IPS-18a (cell line): ENCODE measurements at regions not wholly inside any gene's neighbourhood (a gene's known extent, or its start where the extent isn't known, plus 50 kb on each side); places are given as distances from the start of the nearest gene placed in this dataset.

Source experiments
- H3K27ac ChIP-seq: one replicate; pipeline ENCODE4 v1.5.1; 2013; ENCODE audit warnings: low read length
- H3K27me3 ChIP-seq: one replicate; pipeline ENCODE4 v1.6.1; 2013; ENCODE audit warnings: mild to moderate bottlenecking, low read length; ENCODE audit not compliant: control insufficient read depth, insufficient read depth
- H3K36me3 ChIP-seq: one replicate; pipeline ENCODE4 v1.6.1; 2013; ENCODE audit warnings: low read depth, low read length; ENCODE audit not compliant: control insufficient read depth
- H3K4me1 ChIP-seq: one replicate; pipeline ENCODE4 v1.6.1; 2013; ENCODE audit warnings: low read depth, low read length; ENCODE audit not compliant: control insufficient read depth
- H3K4me3 ChIP-seq: one replicate; pipeline ENCODE4 v1.5.1; 2013; ENCODE audit warnings: low read length
- H3K9ac ChIP-seq: one replicate; pipeline ENCODE4 v1.6.1; 2013; ENCODE audit warnings: mild to moderate bottlenecking, low read length, moderate library complexity
- H3K9me3 ChIP-seq: one replicate; pipeline ENCODE4 v1.6.1; 2013; ENCODE audit warnings: low read depth, low read length; ENCODE audit not compliant: control insufficient read depth

DNA sequence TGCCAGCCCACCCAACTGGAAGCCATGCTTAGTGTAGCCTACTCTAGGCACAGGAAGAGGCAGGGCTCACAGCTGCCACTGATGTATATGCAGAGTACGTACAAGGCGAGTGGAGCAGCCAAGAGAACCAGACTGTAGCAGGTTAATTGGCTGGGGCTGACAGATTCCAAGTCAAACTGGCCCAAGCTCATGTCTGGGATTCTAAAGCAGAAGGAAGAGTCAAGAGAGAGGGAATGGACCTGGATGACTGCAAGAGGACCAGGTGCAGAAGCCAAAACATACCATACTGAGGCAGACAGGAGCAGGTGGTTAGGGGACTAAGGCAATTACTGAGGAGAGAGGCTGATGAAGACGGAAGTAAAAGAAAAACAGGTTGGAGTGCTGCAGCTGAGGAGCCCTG is 51.3 kb upstream of the LRRN2 start:
- H3K27me3 ChIP-seq = no peaks in the 10 kb centered on the region
- H3K4me3 ChIP-seq = no peak overlapping the region
- no peak overlapping the region for H3K27ac ChIP-seq
- H3K4me1 ChIP-seq = no peaks in the 10 kb centered on the region
- H3K9me3 ChIP-seq = peaks cover 8% of the 10 kb centered on the region
- no peak overlapping the region for H3K9ac ChIP-seq
- H3K36me3 ChIP-seq = no peaks in the 10 kb centered on the region

DNA sequence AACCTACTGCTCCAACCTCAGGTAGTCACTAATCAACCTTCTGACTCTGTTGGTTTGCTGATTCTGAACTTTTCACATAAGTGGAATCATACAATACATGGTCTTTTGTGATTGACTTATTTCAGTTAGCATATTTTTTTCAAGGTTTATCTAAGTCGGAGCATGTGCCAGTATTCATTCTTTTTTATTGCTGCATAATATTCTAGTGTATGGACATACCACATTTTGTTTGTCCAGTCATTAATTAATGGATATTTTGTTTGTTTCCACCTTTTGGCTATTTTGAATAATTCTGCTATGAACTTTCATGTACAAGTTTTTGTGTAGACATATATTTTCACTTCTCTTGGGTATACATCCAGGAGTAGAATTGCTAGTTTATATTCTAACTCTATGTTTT is 53.0 kb upstream of the LRRN2 start:
- Histone ChIP-seq H3K36me3 (no peaks in the 10 kb centered on the region), H3K27me3 (no peaks in the 10 kb centered on the region), H3K4me1 (no peaks in the 10 kb centered on the region), H3K9ac (no peak overlapping the region), H3K9me3 (peaks cover 8% of the 10 kb centered on the region), H3K4me3 (no peak overlapping the region), H3K27ac (no peak overlapping the region)

DNA sequence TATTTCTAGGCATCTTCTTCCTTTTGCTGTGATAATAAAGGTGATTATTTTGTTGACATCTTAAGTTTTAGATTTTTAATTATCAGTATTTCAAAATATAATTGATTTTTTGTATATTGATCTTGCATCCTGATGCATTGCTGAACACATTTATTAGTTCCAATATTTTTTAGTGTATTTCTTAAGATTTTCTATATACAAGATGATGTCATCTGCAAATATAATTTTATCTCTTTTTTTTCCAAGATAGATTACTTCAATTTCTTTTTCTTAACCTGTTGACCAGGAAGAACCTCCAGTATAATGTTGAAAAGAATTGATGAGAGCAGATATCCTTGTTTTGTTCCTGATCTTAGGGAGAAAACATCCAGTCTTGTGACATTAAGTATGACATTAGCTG is 54.8 kb upstream of the LRRN2 start:
- H3K4me1 ChIP-seq = no peaks in the 10 kb centered on the region
- no peak overlapping the region for H3K27ac ChIP-seq
- H3K9me3 ChIP-seq = peaks cover 8% of the 10 kb centered on the region
- no peaks in the 10 kb centered on the region for H3K36me3 ChIP-seq
- no peak overlapping the region for H3K9ac ChIP-seq
- H3K4me3 ChIP-seq = no peak overlapping the region
- no peaks in the 10 kb centered on the region for H3K27me3 ChIP-seq

DNA sequence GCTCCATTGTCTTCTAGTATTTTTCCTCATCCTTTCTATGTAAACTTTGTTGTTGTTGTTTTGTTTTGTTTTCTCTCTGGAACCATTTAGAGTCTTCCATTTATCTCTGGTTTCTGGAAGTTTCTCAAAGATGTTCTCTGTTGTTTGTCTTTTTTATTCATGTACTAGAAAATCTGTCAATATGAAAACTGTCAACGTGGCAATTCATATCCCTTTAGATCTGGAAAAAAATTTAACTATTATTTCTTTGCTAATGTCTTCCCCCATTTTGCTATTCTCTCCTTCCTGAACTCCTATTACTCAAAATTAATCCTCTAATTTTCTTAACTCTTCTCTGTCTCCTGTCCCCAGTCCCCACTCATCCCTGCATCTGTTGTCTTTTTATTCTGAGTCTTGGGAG is 55.9 kb upstream of the LRRN2 start:
- Histone ChIP-seq H3K27ac (no peak overlapping the region), H3K9me3 (peaks cover 8% of the 10 kb centered on the region), H3K4me3 (no peak overlapping the region), H3K36me3 (no peaks in the 10 kb centered on the region), H3K4me1 (no peaks in the 10 kb centered on the region), H3K9ac (no peak overlapping the region), H3K27me3 (no peaks in the 10 kb centered on the region)

DNA sequence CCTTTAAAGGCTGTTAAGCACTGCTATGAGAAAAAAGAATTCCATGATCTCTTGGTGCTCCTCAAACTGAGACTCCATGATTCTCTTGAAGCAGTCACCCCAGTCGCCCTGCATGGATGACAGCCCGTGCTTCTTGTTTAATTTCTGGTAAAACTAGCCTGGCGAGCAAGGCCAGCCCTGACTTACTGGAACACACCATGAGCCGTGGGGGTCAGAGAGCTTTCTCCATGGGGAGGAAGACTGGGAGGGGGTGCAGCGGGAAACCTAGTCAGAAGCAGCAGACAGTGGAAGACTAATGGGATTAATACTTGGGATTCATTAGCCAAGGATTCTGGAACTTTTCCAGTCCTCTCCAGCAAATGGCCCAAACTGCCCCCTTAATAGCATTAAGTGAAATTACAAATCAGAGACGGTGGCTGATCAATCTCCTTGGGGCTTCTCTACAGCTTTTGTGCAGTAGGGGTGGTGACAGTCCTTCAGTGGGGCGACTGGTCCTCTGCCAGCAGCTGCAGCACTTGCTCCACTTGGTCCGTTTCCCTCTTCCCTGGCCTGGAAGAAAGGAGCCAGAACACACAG is 57.2 kb upstream of the LRRN2 start:
- Histone ChIP-seq H3K9ac (no peak overlapping the region), H3K27me3 (no peaks in the 10 kb centered on the region), H3K36me3 (no peaks in the 10 kb centered on the region), H3K27ac (no peak overlapping the region), H3K4me3 (no peak overlapping the region), H3K4me1 (no peaks in the 10 kb centered on the region), H3K9me3 (peaks cover 8% of the 10 kb centered on the region)

DNA sequence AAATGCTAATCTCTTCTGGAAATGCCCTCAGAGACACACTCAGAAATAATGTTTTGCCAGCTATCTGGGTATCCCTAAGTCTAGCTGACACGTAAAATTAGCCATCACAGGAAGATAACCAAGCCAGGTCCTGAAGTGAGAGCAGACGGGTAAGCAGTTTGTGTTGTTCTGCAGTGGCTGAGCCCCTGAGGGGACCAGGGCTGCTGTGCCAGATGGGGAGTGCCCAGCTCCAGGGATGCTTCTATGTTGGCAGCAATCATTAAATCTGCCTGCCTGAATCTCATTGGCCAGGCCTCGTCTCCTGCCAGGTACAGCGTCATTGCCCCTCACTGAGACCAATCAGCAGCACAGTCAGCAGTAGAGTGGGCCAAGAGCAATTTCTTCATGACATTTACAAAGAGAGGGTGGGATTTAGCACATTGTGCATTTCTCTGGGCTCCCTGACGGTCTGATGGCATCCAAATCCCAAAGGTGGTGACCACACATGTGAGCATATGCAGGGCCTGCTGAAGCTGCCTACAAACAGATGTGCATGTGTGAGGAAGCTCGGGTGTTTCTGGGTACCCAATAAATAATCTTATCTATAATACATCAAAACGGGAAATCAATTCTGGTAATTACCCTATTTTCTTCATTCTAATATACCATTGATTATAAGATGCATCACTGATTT is 58.7 kb upstream of the LRRN2 start:
- no peak overlapping the region for H3K9ac ChIP-seq
- H3K4me1 ChIP-seq = no peaks in the 10 kb centered on the region
- no peaks in the 10 kb centered on the region for H3K9me3 ChIP-seq
- no peak overlapping the region for H3K27ac ChIP-seq
- H3K4me3 ChIP-seq = no peak overlapping the region
- H3K36me3 ChIP-seq = no peaks in the 10 kb centered on the region
- no peaks in the 10 kb centered on the region for H3K27me3 ChIP-seq

DNA sequence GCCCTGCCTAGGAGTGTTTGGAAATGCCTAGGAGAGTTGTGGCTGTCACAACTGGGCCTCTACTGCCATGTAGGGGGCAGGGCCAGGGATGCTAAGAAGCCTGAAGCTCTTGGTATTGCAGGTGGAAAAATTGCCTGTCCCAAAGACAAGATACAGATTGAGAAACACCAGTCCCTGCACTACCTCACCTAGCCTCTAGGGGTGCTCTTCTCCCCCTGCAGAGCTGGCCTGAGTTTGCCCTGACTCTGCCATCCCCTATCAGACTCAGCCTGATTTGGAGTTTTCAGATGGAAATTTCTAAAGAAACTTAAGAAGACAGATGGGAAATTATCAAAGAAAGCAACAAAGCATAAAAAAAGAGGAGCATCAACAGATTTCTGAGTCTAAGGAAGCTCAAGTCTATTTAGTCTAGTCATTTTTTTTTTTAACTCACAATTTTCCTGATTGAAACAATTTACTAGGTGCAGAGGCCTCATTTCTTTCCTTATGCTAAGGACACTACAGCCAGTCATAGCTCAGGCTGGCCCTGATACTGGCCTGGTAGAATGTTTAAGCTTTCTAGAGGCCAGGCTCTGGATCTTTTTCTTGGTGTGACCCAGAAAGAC is 61.4 kb upstream of the LRRN2 start:
- H3K4me1 ChIP-seq = peaks cover 9% of the 10 kb centered on the region
- no peak overlapping the region for H3K4me3 ChIP-seq
- H3K9ac ChIP-seq = no peak overlapping the region
- H3K36me3 ChIP-seq = no peaks in the 10 kb centered on the region
- no peaks in the 10 kb centered on the region for H3K9me3 ChIP-seq
- no peaks in the 10 kb centered on the region for H3K27me3 ChIP-seq
- no peak overlapping the region for H3K27ac ChIP-seq

DNA sequence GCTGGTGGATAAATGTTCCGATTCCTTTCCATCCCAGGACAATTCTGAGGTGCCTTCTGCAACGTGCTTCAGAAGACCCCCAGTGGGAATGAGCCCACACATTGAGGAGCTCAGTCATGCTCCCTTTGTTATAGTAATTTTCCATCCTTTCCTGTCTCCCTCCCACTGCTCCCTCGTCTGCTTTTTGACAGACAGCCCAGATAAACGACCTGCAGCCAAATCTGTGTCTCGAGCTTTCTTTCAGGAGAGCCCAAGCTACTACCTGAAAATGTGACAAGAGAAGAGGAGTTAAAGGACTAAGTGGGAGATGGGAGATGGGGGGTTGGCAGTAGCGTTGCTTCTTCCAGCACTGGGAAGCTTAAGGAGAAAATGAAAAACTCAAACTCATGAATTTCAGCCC is 65.9 kb upstream of the LRRN2 start:
- Histone ChIP-seq H3K9me3 (no peaks in the 10 kb centered on the region), H3K4me1 (peaks cover 9% of the 10 kb centered on the region), H3K27ac (no peak overlapping the region), H3K9ac (no peak overlapping the region), H3K27me3 (no peaks in the 10 kb centered on the region), H3K4me3 (no peak overlapping the region), H3K36me3 (no peaks in the 10 kb centered on the region)

DNA sequence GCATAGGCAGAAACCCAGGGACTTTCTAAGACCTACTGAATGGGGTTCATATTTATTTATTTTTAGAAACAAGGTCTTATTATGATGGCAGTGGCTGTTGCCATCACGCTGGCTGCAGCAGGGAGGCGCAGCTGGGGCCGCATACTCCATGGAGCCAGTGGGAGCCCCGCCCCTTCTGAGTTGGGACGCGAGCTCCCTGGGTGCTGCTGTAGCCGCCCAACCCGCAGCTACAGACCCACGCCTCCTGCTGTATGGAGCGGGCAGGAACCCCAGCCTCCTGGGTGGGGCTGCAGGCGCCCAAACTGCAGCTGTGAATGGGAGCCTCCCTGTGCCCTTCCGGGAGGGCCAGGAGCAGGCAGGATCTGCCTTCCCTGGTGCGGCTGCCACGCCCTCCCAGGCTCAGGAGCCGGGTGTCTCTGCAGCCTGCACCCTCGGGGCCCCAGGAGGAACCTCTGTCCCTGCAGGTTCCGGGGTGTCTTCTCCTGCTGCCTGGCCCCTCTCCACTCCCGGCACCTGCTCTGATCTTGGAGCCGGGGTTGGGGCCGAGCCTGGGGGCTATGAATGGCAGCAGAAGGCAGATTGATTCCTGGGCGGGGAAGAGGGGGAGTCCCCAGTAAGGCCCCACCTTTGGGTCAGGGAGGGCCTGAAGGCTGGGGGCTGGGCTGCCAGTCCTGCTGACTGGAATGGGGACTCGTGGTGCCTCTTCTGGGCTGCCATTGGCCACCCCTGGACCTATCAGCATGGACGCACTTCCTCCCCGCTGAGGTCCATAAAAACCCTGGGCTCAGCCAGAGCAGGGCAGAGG is 66.5 kb upstream of the LRRN2 start:
- H3K9ac ChIP-seq = no peak overlapping the region
- no peaks in the 10 kb centered on the region for H3K9me3 ChIP-seq
- no peak overlapping the region for H3K4me3 ChIP-seq

DNA sequence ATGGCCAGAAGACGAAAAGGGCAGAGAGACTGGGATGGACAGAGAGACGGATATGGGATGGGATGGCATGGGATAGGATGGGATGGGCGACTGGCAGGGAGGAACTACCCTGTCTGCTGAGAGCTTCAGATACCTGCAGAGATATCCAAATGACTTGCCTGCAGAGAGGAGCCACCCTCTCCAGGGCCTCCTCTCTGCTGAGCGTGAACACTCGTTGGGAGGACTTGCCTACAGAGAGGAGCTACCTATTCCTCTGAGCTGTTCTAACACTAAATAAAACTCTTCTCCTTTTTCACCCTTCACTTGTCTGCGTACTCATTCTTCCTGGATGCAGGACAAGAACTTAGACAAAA is 67.1 kb upstream of the LRRN2 start:
- no peak overlapping the region for H3K4me3 ChIP-seq
- H3K27me3 ChIP-seq = no peaks in the 10 kb centered on the region
- H3K9me3 ChIP-seq = no peaks in the 10 kb centered on the region

More for the DNA sequence above, 66.5 kb upstream of the LRRN2 start:
- Histone ChIP-seq H3K36me3 (no peaks in the 10 kb centered on the region), H3K27me3 (no peaks in the 10 kb centered on the region), H3K4me1 (peaks cover 9% of the 10 kb centered on the region), H3K27ac (no peak overlapping the region)

DNA sequence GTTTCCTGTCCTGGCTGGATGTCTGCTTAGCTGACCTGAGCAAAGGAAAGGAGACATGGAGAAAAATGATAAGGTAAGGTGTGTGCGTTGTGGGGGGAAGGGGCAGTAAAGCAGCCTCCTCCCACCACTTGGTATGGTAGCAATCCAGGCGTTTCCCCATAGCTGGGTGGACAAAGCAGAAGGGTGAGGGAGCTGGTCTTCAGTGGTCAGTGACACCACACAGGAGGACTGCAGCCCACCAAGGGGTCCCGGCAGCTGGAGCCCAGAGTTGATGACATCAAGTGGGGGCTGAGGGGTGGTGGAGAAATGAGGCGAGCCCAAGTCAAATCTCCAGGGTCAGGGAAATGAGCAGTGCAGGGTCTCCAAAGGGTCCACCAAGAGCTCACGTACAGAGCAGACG is 69.3 kb upstream of the LRRN2 start:
- H3K27me3 ChIP-seq = no peaks in the 10 kb centered on the region
- peaks cover 9% of the 10 kb centered on the region for H3K4me1 ChIP-seq
- no peak overlapping the region for H3K9ac ChIP-seq
- no peaks in the 10 kb centered on the region for H3K36me3 ChIP-seq
- H3K9me3 ChIP-seq = no peaks in the 10 kb centered on the region
- no peak overlapping the region for H3K4me3 ChIP-seq
- no peak overlapping the region for H3K27ac ChIP-seq

More for the DNA sequence above, 67.1 kb upstream of the LRRN2 start:
- H3K9ac ChIP-seq = no peak overlapping the region
- H3K4me1 ChIP-seq = peaks cover 9% of the 10 kb centered on the region
- no peak overlapping the region for H3K27ac ChIP-seq
- H3K36me3 ChIP-seq = no peaks in the 10 kb centered on the region
